NCI-H2081 (cell line): ENCODE measurements at regions not wholly inside any gene's neighbourhood (a gene's known extent, or its start where the extent isn't known, plus 50 kb on each side); places are given as distances from the start of the nearest gene placed in this dataset.
"Not testable (repeated sequence)": the region's sequence is repeated elsewhere in the genome, so short reads cannot be mapped to it uniquely, and the experiment has no call there.

Experiments
- DNase-seq, 2 experiments: peaks; one replicate each; lab custom pipeline; 2025; lab: John Stamatoyannopoulos, UW

GRCh38 chr14:23694949-23695663 is 58.9 kb downstream of the DHRS2 start:
- no peak for DNase-seq

DNA sequence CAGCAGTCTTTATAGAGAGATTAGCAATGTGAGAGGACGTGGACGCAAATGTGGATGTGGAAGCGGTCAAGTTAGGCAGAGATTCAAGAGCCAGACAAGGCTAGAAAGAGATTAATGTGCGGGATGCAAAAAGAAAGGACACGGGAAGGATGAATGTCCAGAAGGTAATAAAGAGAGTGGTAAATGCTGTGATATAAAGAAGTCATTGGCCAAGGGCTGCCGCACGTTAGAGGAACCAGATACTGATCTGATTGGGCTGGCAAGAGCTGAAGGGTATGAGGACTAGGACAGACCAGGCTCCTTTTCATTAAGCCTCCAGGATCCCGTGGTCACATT is 59.5 kb downstream of the DHRS2 start:
- no peak for DNase-seq

- DNase-seq = no peak
These were observed 60.6 kb downstream of the DHRS2 start for GRCh38 chr14:23696701-23697239.

DNA sequence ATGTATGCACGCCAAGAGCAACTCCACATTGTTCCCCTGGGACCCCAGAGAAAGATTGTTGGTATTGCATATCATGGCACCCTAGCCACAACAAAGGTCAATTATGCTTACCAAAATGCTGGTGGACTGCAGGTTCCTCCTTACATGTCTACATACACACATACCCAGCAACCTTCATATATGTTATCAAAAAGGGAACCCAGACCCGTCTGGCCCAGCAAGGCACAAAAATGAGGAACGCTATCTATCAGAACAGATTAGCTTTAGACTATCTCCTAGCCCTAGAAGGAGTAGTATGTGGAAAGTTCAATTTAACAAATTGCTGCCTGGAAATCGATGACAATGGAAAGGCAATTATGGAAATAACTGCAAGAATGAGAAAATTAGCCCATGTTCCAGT is 61.5 kb downstream of the DHRS2 start:
- DNase-seq = no peak

GRCh38 chr14:23702656-23703426 is 66.7 kb downstream of the DHRS2 start:
- no peak for DNase-seq

DNA sequence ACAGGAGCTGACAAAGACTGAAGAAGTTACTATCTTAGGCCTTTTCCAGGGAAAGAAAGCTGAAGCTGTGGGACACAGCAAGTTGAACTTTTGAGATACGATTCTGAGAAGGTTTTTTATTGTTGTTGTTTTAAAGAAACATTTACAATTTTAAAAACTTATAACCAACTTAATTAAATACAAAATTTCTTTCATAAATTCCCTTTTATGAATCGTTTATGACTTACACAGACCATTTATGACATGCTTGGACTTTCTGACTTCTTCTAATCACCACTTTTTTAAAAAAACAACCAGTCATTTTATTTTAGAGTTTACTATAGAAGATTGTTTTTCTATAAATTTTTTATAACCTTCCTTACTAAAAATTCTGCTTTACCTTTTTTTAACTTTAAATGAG is 68.7 kb downstream of the DHRS2 start:
- no peak for DNase-seq

DNA sequence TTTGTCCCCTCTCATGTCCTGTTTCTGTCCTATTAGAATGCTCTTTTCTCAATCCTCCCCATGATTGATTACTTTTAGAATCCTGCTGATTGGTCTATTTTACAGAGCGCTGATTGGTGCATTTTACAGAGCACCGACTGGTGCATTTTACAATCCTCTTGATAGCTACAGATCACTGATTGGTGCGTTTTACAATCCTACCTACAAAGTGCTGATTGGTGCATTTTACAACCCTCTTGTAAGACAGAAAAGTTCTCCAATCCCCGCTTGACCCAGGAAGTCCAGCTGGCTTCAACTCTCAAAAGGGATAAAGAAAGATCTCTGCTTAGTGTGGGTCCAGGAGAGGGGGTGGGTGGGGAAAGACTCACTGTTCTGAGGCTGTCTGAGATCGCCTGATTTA is 71.3 kb downstream of the DHRS2 start:
- no peak for DNase-seq

DNA sequence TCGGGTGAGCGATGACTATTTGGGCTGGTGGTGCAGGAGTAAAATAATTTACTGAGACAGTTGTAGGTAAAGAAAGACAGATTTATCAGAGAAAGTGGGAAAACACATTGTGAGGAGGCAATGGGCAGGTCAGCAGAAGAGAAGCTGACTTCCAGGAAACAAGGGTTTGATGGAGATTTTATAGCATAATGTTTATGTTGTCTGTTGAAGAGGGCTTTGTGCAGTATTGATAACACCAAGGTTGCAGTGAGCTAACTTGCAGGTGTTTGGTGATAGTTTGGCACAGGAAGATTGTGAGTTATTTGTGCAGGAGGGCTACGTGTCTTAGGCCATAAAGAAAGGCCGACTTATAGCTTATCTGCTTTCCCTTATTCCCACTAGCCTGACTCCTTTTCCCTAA is 72.2 kb downstream of the DHRS2 start:
- DNase-seq = no peak

DNA sequence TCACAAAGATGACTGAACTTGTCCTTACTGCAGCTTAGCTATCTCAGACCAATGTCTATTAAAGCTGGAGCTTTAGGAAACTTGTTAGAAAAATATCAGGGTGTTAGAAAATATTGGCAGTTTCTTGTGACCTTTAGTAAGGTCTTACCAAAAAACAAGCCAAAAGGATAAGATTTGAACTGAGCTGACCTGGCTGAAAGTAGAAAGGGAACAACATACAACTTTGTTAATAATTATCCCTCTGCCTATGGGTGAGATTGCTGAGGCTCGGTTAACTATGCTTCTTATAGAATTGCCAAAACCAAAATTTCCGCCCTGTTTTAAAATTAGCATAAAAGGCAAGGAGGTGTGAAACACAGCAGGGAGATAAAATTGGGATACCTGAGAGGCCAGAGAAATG is 73.8 kb downstream of the DHRS2 start:
- DNase-seq = no peak

GRCh38 chr14:23712287-23712686 is 76.1 kb downstream of the DHRS2 start:
- no peak for DNase-seq

GRCh38 chr14:23719225-23719985 is 83.2 kb downstream of the DHRS2 start:
- no peak for DNase-seq

DNA sequence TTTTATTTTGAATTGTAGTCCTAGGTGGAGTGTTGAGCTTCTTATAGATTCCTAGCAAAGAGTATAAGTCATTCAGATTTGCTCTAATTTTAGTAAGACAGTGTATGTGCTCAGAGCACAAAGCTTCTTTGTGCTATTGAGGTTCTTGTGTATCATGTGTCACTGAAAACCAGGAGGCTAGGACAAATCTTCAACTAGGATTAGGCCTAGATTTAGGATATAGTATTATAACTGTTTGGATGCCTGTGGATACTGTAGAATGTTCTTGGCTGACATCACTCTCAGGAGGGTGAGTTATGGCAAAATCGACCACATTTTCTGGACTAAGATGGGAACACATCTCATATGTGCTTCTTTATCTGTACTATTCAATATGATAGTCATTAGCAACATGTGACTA is 86.5 kb downstream of the DHRS2 start:
- DNase-seq = no peak

- no peak for DNase-seq
These were observed 87.7 kb downstream of the DHRS2 start for GRCh38 chr14:23723911-23724310.

GRCh38 chr14:23725528-23725927 is 89.4 kb downstream of the DHRS2 start:
- DNase-seq = no peak

GRCh38 chr14:23725980-23726710 is 90.0 kb downstream of the DHRS2 start:
- DNase-seq = no peak

GRCh38 chr14:23727566-23728335 is 91.6 kb downstream of the DHRS2 start:
- DNase-seq = peak in 1 of 2 experiments; percentile 8

DNA sequence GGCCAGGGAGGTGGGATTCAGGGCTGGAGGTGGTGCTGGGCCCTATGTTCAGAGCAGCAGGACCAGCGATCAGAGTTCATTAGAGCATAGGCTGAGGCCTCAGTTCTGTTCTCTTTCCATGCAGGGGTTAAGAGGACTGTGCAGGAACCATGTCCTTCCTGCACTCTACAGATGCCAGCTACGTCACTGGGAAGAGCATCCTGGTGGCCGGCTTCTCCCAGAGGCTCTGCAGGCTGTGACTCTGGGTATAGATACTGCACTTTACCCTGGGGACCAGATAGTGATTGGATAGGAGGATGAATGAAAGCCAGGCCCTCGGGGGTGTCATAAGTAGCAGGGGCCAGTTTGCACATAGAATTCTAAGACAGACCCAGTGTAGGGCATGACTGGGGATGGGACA is 92.6 kb downstream of the DHRS2 start:
- DNase-seq = no peak

- no peak for DNase-seq
These were observed 93.7 kb downstream of the DHRS2 start for GRCh38 chr14:23729720-23730387.

- DNase-seq = no peak
These were observed 99.2 kb downstream of the DHRS2 start for GRCh38 chr14:23735394-23735793.

GRCh38 chr14:23744368-23744767 is 108.2 kb downstream of the DHRS2 start:
- DNase-seq = not testable (repeated sequence)

DNA sequence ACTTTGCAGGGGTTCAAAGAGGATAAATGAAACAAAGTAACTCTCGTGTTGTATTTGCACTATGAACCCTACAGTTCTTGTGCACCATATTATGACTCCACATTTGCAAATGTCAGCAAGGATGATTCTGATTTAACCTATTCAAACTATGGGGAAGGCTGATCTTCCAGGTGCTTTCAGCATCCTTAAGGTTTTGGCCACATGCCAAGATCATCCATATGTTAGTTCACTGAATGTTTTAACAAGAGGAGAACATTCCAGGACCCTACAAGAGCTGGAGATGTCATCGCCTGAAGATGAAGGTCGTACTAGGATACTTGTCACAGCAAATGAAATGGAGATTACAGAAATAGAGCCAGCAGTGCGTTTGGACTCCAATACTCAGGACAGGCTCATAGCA is 114.2 kb downstream of the DHRS2 start:
- no peak for DNase-seq
